Osteoblast (primary cell): ENCODE measurements at regions not wholly inside any gene's neighbourhood (a gene's known extent, or its start where the extent isn't known, plus 50 kb on each side); places are given as distances from the start of the nearest gene placed in this dataset.

ENCODE experiments used
- DNase-seq: peaks from one replicate; pipeline ENCODE4 v3.0.0; 2011; ENCODE audit warnings: low spot score, mixed read lengths; ENCODE audit not compliant: insufficient read length; ENCODE audit errors: missing footprints
- H2AFZ ChIP-seq: 2 replicates; pipeline ENCODE4 v1.6.0; 2011; ENCODE audit warnings: mild to moderate bottlenecking, low read length
- H3K27ac ChIP-seq: 2 replicates; pipeline ENCODE4 v1.5.1; 2011; ENCODE audit warnings: mild to moderate bottlenecking, low read depth, low read length, moderate library complexity
- H3K27me3 ChIP-seq: 2 replicates; pipeline ENCODE4 v1.6.0; 2012; ENCODE audit warnings: mild to moderate bottlenecking, control low read depth, inconsistent platforms, low read length, moderate library complexity; ENCODE audit not compliant: insufficient read depth
- H3K36me3 ChIP-seq: 2 replicates; pipeline ENCODE4 v1.5.1; 2011; ENCODE audit warnings: mild to moderate bottlenecking, low read length, control low read depth, moderate library complexity; ENCODE audit not compliant: insufficient read depth
- H3K4me1 ChIP-seq: 2 replicates; pipeline ENCODE4 v1.5.1; 2011; ENCODE audit warnings: mild to moderate bottlenecking, low read length, control low read depth, moderate library complexity; ENCODE audit not compliant: insufficient read depth
- H3K4me2 ChIP-seq: 2 replicates; pipeline ENCODE4 v1.6.0; 2011; ENCODE audit warnings: mild to moderate bottlenecking, low read length; ENCODE audit not compliant: insufficient read depth
- H3K4me3 ChIP-seq: fragments of 200-600 bp; sonication (generic); 3 replicates; pipeline ENCODE4 v1.5.1; 2012; ENCODE audit warnings: mild to moderate bottlenecking, low read length, inconsistent platforms; ENCODE audit not compliant: insufficient read depth
- H3K79me2 ChIP-seq: 2 replicates; pipeline ENCODE4 v1.6.0; 2012; ENCODE audit warnings: mild to moderate bottlenecking, low read length, control low read depth, inconsistent platforms; ENCODE audit not compliant: insufficient read depth
- H3K9me3 ChIP-seq: 2 replicates; pipeline ENCODE4 v1.5.1; 2011; ENCODE audit warnings: low read depth, low read length, control low read depth
- H4K20me1 ChIP-seq: 2 replicates; pipeline ENCODE4 v1.6.0; 2012; ENCODE audit warnings: mild to moderate bottlenecking, low read length, control low read depth; ENCODE audit not compliant: insufficient read depth
- CTCF ChIP-seq: IDR thresholded peaks from 2 replicates; pipeline ENCODE4 v1.5.1; 2011; ENCODE audit warnings: mild to moderate bottlenecking, low read depth, low read length, moderate library complexity; ENCODE audit errors: extremely low read depth

DNA sequence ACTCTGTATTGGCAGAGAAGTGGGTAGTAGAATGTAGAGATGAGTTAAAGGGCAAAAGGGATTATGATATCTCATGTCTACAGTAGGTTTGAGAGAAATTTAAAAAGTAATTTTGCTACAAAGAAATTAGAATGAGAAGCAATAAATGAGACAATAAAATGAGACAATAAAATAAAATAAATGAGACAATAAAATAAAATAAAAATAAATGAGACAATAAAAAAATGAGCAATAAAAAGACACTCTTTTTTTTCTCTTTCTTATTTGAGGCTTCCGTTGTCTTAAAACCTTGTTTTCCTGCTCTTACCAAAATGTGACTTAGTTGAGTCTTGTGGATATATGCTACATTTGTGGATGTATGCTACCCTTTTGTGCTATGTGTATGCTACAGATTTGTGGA lies 615.4 kb upstream of the PKDCC start:
- no peaks in the 10 kb centered on the region for H3K27me3 ChIP-seq
- no peak overlapping the region for H3K27ac ChIP-seq
- TF ChIP-seq CTCF = no peak

DNA sequence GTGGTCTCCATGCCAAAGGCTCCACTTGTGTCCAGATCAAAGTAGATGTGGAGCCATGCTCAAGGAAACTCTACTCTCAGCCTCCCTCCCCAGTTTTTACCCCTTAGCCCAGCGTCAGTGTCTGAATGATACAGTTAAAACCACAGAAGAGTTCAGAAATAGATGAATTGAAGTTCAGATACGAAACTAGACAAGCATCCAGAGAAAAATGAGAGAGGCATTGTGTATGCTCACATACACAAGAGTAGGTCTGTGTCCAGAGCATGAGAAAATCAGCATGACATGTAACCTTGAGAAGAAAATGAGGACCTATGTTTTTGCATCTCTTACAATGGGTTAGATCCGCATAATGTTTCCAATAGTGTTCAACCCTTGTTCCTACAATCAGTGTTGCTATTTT lies 612.8 kb upstream of the PKDCC start:
- no peaks in the 10 kb centered on the region for H3K27me3 ChIP-seq
- no peak overlapping the region for H2AFZ ChIP-seq
- TF ChIP-seq CTCF = no peak
- no peaks in the 10 kb centered on the region for H4K20me1 ChIP-seq
- H3K4me1 ChIP-seq = no peaks in the 10 kb centered on the region
- no peak overlapping the region for H3K4me2 ChIP-seq
- no peaks in the 10 kb centered on the region for H3K9me3 ChIP-seq
- no peak overlapping the region for H3K27ac ChIP-seq
- no peak for DNase-seq
- H3K36me3 ChIP-seq = no peaks in the 10 kb centered on the region
- no peaks in the 10 kb centered on the region for H3K79me2 ChIP-seq
- H3K4me3 ChIP-seq = no peak overlapping the region

More for the DNA sequence above, 615.4 kb upstream of the PKDCC start:
- H3K4me2 ChIP-seq = no peak overlapping the region
- DNase-seq = no peak
- no peak overlapping the region for H2AFZ ChIP-seq
- no peaks in the 10 kb centered on the region for H3K36me3 ChIP-seq
- no peak overlapping the region for H3K4me3 ChIP-seq
- no peaks in the 10 kb centered on the region for H3K4me1 ChIP-seq
- no peaks in the 10 kb centered on the region for H3K9me3 ChIP-seq
- no peaks in the 10 kb centered on the region for H3K79me2 ChIP-seq
- no peaks in the 10 kb centered on the region for H4K20me1 ChIP-seq

- no peaks in the 10 kb centered on the region for H3K4me1 ChIP-seq
- H2AFZ ChIP-seq = no peak overlapping the region
- H3K4me2 ChIP-seq = no peak overlapping the region
- H4K20me1 ChIP-seq = no peaks in the 10 kb centered on the region
- no peaks in the 10 kb centered on the region for H3K36me3 ChIP-seq
- TF ChIP-seq CTCF = no peak
- no peaks in the 10 kb centered on the region for H3K79me2 ChIP-seq
- H3K27ac ChIP-seq = no peak overlapping the region
- H3K27me3 ChIP-seq = no peaks in the 10 kb centered on the region
- H3K4me3 ChIP-seq = no peak overlapping the region
- no peak for DNase-seq
- no peaks in the 10 kb centered on the region for H3K9me3 ChIP-seq
Observed at GRCh38 chr2:41441958-41442357, 605.9 kb upstream of the PKDCC start.

- Histone ChIP-seq H3K9me3 (no peaks in the 10 kb centered on the region), H3K27me3 (no peaks in the 10 kb centered on the region), H3K36me3 (no peaks in the 10 kb centered on the region), H3K4me3 (no peak overlapping the region), H2AFZ (no peak overlapping the region), H3K79me2 (no peaks in the 10 kb centered on the region), H3K4me1 (no peaks in the 10 kb centered on the region), H4K20me1 (no peaks in the 10 kb centered on the region), H3K27ac (no peak overlapping the region), H3K4me2 (no peak overlapping the region)
- DNase-seq = no peak
- TF ChIP-seq CTCF = no peak
Observed at GRCh38 chr2:41445865-41446264, 602.0 kb upstream of the PKDCC start.
